Thyroid gland (tissue), 4 donors: ENCODE measurements at regions not wholly inside any gene's neighbourhood (a gene's known extent, or its start where the extent isn't known, plus 50 kb on each side); places are given as distances from the start of the nearest gene placed in this dataset.

Experiments
- POLR2A ChIP-seq, 2 donors: fragments of 450-650 bp; IDR thresholded peaks; one replicate each; pipeline ENCODE4 v1.6.1; 2017; ENCODE audit warnings: antibody characterized with exemption in 2 of 2, mild to moderate bottlenecking in 2 of 2, moderate library complexity in 1 of 2
- TF ChIP-seq, protein P1 (sequence below), 6 experiments: fragments of 200-600 bp in 3 of 6; fragments of 450-650 bp in 3 of 6; sonication (generic) in 3 of 6; IDR thresholded peaks; one replicate each; pipeline ENCODE4 v1.5.1; 2016 to 2019; ENCODE audit warnings: antibody characterized with exemption in 6 of 6, mild to moderate bottlenecking in 2 of 6, inconsistent platforms in 1 of 6, moderate library complexity in 1 of 6

DNA sequence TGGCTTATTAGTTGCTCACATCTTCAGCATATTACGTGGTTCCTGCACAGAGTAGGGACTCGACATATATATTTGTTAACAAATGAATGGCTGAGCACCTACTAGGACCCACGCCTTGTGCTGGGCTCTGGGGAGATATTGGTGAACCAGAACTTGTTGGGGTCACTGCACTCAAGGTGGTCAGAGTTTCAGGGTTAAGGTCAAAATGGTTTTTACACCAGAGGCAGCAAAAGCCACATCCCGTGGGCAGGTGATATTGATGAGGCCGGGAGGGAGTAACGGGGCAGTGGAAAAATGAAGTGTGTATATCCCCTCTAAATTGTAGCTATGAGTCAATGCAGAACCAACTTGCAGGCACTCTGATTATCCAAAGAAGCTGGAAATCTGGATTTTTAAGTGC lies 136.5 kb upstream of the KLF4 start:
- TF ChIP-seq, protein P1, sequence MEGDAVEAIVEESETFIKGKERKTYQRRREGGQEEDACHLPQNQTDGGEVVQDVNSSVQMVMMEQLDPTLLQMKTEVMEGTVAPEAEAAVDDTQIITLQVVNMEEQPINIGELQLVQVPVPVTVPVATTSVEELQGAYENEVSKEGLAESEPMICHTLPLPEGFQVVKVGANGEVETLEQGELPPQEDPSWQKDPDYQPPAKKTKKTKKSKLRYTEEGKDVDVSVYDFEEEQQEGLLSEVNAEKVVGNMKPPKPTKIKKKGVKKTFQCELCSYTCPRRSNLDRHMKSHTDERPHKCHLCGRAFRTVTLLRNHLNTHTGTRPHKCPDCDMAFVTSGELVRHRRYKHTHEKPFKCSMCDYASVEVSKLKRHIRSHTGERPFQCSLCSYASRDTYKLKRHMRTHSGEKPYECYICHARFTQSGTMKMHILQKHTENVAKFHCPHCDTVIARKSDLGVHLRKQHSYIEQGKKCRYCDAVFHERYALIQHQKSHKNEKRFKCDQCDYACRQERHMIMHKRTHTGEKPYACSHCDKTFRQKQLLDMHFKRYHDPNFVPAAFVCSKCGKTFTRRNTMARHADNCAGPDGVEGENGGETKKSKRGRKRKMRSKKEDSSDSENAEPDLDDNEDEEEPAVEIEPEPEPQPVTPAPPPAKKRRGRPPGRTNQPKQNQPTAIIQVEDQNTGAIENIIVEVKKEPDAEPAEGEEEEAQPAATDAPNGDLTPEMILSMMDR (IDR thresholded peaks at IDR 0.05) = no peak
- no peak for TF ChIP-seq POLR2A (IDR thresholded peaks at IDR 0.05)
